ENCODE measurements at regions not wholly inside any gene's neighbourhood (a gene's known extent, or its start where the extent isn't known, plus 50 kb on each side); places are given as distances from the start of the nearest gene placed in this dataset.

GRCh38 chr3:124107104-124107890, 115.4 kb upstream of the ROPN1 start:
- POLR2A ChIA-PET = no interaction called here
- CTCF ChIA-PET = interaction anchor here (3.2 kb wide), 1 partner anchor 10 kb away, joined by 15 read pairs; no protein-coding TSS in a partner anchor
- TF ChIP-seq, protein P1, sequence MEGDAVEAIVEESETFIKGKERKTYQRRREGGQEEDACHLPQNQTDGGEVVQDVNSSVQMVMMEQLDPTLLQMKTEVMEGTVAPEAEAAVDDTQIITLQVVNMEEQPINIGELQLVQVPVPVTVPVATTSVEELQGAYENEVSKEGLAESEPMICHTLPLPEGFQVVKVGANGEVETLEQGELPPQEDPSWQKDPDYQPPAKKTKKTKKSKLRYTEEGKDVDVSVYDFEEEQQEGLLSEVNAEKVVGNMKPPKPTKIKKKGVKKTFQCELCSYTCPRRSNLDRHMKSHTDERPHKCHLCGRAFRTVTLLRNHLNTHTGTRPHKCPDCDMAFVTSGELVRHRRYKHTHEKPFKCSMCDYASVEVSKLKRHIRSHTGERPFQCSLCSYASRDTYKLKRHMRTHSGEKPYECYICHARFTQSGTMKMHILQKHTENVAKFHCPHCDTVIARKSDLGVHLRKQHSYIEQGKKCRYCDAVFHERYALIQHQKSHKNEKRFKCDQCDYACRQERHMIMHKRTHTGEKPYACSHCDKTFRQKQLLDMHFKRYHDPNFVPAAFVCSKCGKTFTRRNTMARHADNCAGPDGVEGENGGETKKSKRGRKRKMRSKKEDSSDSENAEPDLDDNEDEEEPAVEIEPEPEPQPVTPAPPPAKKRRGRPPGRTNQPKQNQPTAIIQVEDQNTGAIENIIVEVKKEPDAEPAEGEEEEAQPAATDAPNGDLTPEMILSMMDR (IDR thresholded peaks at IDR 0.05; ENCODE audit: control extremely low read depth, extremely low read depth, low read depth, missing control alignments) = no peak
- DNase-seq (ENCODE audit: extremely low spot score) = no peak

GRCh38 chr3:124108446-124108845, 116.5 kb upstream of the ROPN1 start:
- CTCF ChIA-PET = interaction anchor here (0.8 to 3.2 kb wide), 4 partner anchors 9 to 450 kb away, joined by 3 to 15 read pairs (median 3); no protein-coding TSS in a partner anchor
- POLR2A ChIA-PET = no interaction called here
- TF ChIP-seq, protein P1 (IDR thresholded peaks at IDR 0.05; ENCODE audit: control extremely low read depth, extremely low read depth, low read depth, missing control alignments) = no peak
- DNase-seq (ENCODE audit: extremely low spot score) = no peak

DNA sequence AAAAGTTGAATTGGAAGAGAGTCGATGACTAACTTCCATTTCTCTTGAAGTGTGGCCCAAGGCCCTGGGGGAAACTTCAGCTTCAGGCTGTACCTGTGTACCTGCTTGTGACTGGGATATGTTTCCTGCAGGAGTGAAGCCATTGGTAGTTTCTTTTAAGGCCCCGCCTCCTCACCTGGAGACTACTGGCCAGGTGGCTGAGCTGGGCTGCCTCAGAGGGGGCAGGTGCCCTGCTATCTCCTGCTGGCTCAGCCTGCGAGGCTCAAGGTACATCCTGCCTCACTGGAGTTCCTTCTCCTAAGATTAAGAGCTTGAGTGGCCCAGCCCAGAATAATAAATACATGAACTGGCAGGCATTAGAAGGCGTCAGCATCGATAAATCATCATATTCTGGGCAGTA, 121.6 kb upstream of the ROPN1 start:
- POLR2A ChIA-PET = no interaction called here
- CTCF ChIA-PET = interaction anchor here (1.8 kb wide), 1 partner anchor 9 kb away, joined by 6 read pairs; no protein-coding TSS in a partner anchor

DNA sequence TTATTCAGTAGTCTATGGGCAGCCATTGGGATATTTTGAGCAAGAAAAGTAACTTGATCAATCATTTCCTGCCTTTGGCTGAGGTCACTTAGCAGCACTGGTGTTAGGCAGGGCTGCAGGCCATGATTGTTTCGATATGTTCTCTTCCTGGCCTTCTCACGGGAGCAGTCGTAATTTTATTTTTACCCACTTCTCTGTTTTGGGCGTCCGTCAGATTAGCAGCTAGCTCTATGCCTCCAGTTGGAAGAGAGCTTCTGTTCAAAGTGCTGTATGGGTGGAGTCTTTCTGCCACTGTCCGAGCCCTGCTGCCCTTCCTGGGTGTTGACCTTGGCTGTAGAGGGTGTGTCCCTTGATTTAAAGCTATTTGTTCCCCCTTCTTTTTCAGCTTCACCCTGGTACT, 123.4 kb upstream of the ROPN1 start:
- POLR2A ChIA-PET = no interaction called here
- CTCF ChIA-PET = interaction anchor here (1.0 kb wide), 1 partner anchor 36 kb away, joined by 3 read pairs; no protein-coding TSS in a partner anchor
- DNase-seq (ENCODE audit: extremely low spot score) = no peak
- TF ChIP-seq, protein P1 (IDR thresholded peaks at IDR 0.05; ENCODE audit: control extremely low read depth, extremely low read depth, low read depth, missing control alignments) = no peak

More for the DNA sequence above, 121.6 kb upstream of the ROPN1 start:
- DNase-seq (ENCODE audit: extremely low spot score) = no peak
- TF ChIP-seq, protein P1 (IDR thresholded peaks at IDR 0.05; ENCODE audit: control extremely low read depth, extremely low read depth, low read depth, missing control alignments) = no peak

- ChIA-PET CTCF (interaction anchor here (1.0 kb wide), 1 partner anchor 36 kb away, joined by 3 read pairs; no protein-coding TSS in a partner anchor), POLR2A (no interaction called here)
- no peak for DNase-seq (ENCODE audit: extremely low spot score)
- TF ChIP-seq, protein P1 (IDR thresholded peaks at IDR 0.05; ENCODE audit: control extremely low read depth, extremely low read depth, low read depth, missing control alignments) = no peak
Observed at GRCh38 chr3:124115956-124116355, 124.0 kb upstream of the ROPN1 start.

- POLR2A ChIA-PET = no interaction called here
- DNase-seq (ENCODE audit: extremely low spot score) = no peak
- CTCF ChIA-PET = interaction anchor here (1.4 kb wide), 1 partner anchor 8 kb away, joined by 3 read pairs; no protein-coding TSS in a partner anchor
- TF ChIP-seq, protein P1 (IDR thresholded peaks at IDR 0.05; ENCODE audit: control extremely low read depth, extremely low read depth, low read depth, missing control alignments) = no peak
Observed at GRCh38 chr3:124116906-124117305, 125.0 kb upstream of the ROPN1 start.

Measured in GM10248 (cell line).